Activated CD8-positive, alpha-beta memory T cell treated with anti-CD3 and anti-CD28 coated beads, Interleukin-2, amount 10 ng/mL, durations not matched to agents 7 days and 5 days (primary cell): ENCODE measurements at regions not wholly inside any gene's neighbourhood (a gene's known extent, or its start where the extent isn't known, plus 50 kb on each side); places are given as distances from the start of the nearest gene placed in this dataset.

Source experiments
- ATAC-seq: fragments of 150-1000 bp; cut with Tn5 transposase; one replicate; pipeline ENCODE4 v1.10.0; 2021; ENCODE audit warnings: moderate library complexity
- CTCF ChIA-PET: fragments of 350-600 bp; sonication (Branson Sonifier 250); formaldehyde crosslinking; loops from one replicate; lab custom pipeline; 2021; ENCODE audit warnings: antibody characterized with exemption; lab: Charles Lee
- DNase-seq: peaks from one replicate; pipeline ENCODE4 v3.0.0-alpha.2; 2020
- H3K27ac Mint-ChIP-seq: one replicate; pipeline ENCODE4 v1.8.0; 2021; ENCODE audit warnings: mild to moderate bottlenecking, mixed read lengths
- H3K27me3 Mint-ChIP-seq: one replicate; pipeline ENCODE4 v1.8.0; 2021; ENCODE audit warnings: mixed read lengths
- H3K36me3 Mint-ChIP-seq: one replicate; pipeline ENCODE4 v1.8.0; 2021; ENCODE audit warnings: mild to moderate bottlenecking, mixed read lengths
- H3K4me1 Mint-ChIP-seq: one replicate; pipeline ENCODE4 v1.8.0; 2021; ENCODE audit warnings: mixed read lengths
- H3K4me3 Mint-ChIP-seq: one replicate; pipeline ENCODE4 v1.8.0; 2021; ENCODE audit warnings: mild to moderate bottlenecking, moderate library complexity, mixed read lengths
- H3K9me3 Mint-ChIP-seq: one replicate; pipeline ENCODE4 v1.8.0; 2022; ENCODE audit warnings: low read depth, mixed read lengths

GRCh38 chr2:16315458-16315835 lies 350.2 kb downstream of the CYRIA start:
- Mint-ChIP-seq H3K4me1 (no peaks in the 10 kb centered on the region), H3K27me3 (no peaks in the 10 kb centered on the region), H3K36me3 (no peaks in the 10 kb centered on the region), H3K27ac (no peak overlapping the region), H3K9me3 (no peaks in the 10 kb centered on the region), H3K4me3 (no peak overlapping the region)
- ATAC-seq: no peak
- DNase-seq: no peak
- CTCF ChIA-PET: no interaction called here

- CTCF ChIA-PET: no interaction called here
- H3K27ac Mint-ChIP-seq: no peak overlapping the region
- no peak for ATAC-seq
- H3K36me3 Mint-ChIP-seq: no peaks in the 10 kb centered on the region
- no peaks in the 10 kb centered on the region for H3K9me3 Mint-ChIP-seq
- no peak for DNase-seq
- no peak overlapping the region for H3K4me3 Mint-ChIP-seq
- H3K27me3 Mint-ChIP-seq: no peaks in the 10 kb centered on the region
- H3K4me1 Mint-ChIP-seq: no peaks in the 10 kb centered on the region
These were observed 350.8 kb downstream of the CYRIA start for GRCh38 chr2:16314691-16315457.

GRCh38 chr2:16314001-16314400 lies 351.6 kb downstream of the CYRIA start:
- Mint-ChIP-seq H3K4me1 (no peaks in the 10 kb centered on the region), H3K36me3 (no peaks in the 10 kb centered on the region), H3K4me3 (no peak overlapping the region), H3K9me3 (no peaks in the 10 kb centered on the region), H3K27ac (no peak overlapping the region), H3K27me3 (no peaks in the 10 kb centered on the region)
- ATAC-seq (no peak), DNase-seq (no peak)
- CTCF ChIA-PET: no interaction called here

- H3K9me3 Mint-ChIP-seq: no peaks in the 10 kb centered on the region
- CTCF ChIA-PET: no interaction called here
- no peaks in the 10 kb centered on the region for H3K36me3 Mint-ChIP-seq
- no peaks in the 10 kb centered on the region for H3K27me3 Mint-ChIP-seq
- DNase-seq (no peak), ATAC-seq (no peak)
- no peak overlapping the region for H3K4me3 Mint-ChIP-seq
- no peaks in the 10 kb centered on the region for H3K4me1 Mint-ChIP-seq
- H3K27ac Mint-ChIP-seq: no peak overlapping the region
These were observed 352.2 kb downstream of the CYRIA start for GRCh38 chr2:16313235-16313975.

- H3K4me1 Mint-ChIP-seq: no peaks in the 10 kb centered on the region
- no peak overlapping the region for H3K27ac Mint-ChIP-seq
- H3K4me3 Mint-ChIP-seq: no peak overlapping the region
- no peaks in the 10 kb centered on the region for H3K27me3 Mint-ChIP-seq
- no peaks in the 10 kb centered on the region for H3K36me3 Mint-ChIP-seq
- DNase-seq (no peak), ATAC-seq (no peak)
- CTCF ChIA-PET: no interaction called here
- no peaks in the 10 kb centered on the region for H3K9me3 Mint-ChIP-seq
These were observed 352.9 kb downstream of the CYRIA start for GRCh38 chr2:16312771-16313170.

GRCh38 chr2:16311521-16312440 lies 353.9 kb downstream of the CYRIA start:
- Mint-ChIP-seq H3K9me3 (no peaks in the 10 kb centered on the region), H3K27me3 (no peaks in the 10 kb centered on the region), H3K27ac (no peak overlapping the region), H3K4me1 (no peaks in the 10 kb centered on the region), H3K4me3 (no peak overlapping the region), H3K36me3 (no peaks in the 10 kb centered on the region)
- no peak for ATAC-seq
- no peak for DNase-seq
- CTCF ChIA-PET: no interaction called here

- no peak for DNase-seq
- H3K27me3 Mint-ChIP-seq: no peaks in the 10 kb centered on the region
These were observed 356.8 kb downstream of the CYRIA start for GRCh38 chr2:16308816-16309215.

GRCh38 chr2:16304876-16305590 lies 360.6 kb downstream of the CYRIA start:
- no peaks in the 10 kb centered on the region for H3K9me3 Mint-ChIP-seq
- DNase-seq (no peak), ATAC-seq (no peak)
- H3K27me3 Mint-ChIP-seq: no peaks in the 10 kb centered on the region
- no peak overlapping the region for H3K4me3 Mint-ChIP-seq
- H3K27ac Mint-ChIP-seq: no peak overlapping the region
- CTCF ChIA-PET: no interaction called here
- H3K4me1 Mint-ChIP-seq: no peaks in the 10 kb centered on the region
- H3K36me3 Mint-ChIP-seq: no peaks in the 10 kb centered on the region

More at GRCh38 chr2:16308816-16309215, 356.8 kb downstream of the CYRIA start:
- no peak for ATAC-seq
- Mint-ChIP-seq H3K9me3 (no peaks in the 10 kb centered on the region), H3K4me1 (no peaks in the 10 kb centered on the region), H3K27ac (no peak overlapping the region), H3K36me3 (no peaks in the 10 kb centered on the region), H3K4me3 (no peak overlapping the region)
- CTCF ChIA-PET: interaction anchor here (1.3 kb wide), 1 partner anchor 27 kb away, joined by 4 read pairs; no protein-coding TSS in a partner anchor

- CTCF ChIA-PET: no interaction called here
- no peaks in the 10 kb centered on the region for H3K36me3 Mint-ChIP-seq
- DNase-seq (no peak), ATAC-seq (no peak)
- no peak overlapping the region for H3K27ac Mint-ChIP-seq
- no peaks in the 10 kb centered on the region for H3K9me3 Mint-ChIP-seq
- H3K4me3 Mint-ChIP-seq: no peak overlapping the region
- no peaks in the 10 kb centered on the region for H3K4me1 Mint-ChIP-seq
- no peaks in the 10 kb centered on the region for H3K27me3 Mint-ChIP-seq
These were observed 361.9 kb downstream of the CYRIA start for GRCh38 chr2:16303761-16304160.

GRCh38 chr2:16303273-16303577 lies 362.4 kb downstream of the CYRIA start:
- H3K36me3 Mint-ChIP-seq: no peaks in the 10 kb centered on the region
- CTCF ChIA-PET: no interaction called here
- no peak overlapping the region for H3K27ac Mint-ChIP-seq
- ATAC-seq (no peak), DNase-seq (no peak)
- H3K4me3 Mint-ChIP-seq: peak overlapping the region; percentile 5
- H3K4me1 Mint-ChIP-seq: no peaks in the 10 kb centered on the region
- H3K27me3 Mint-ChIP-seq: no peaks in the 10 kb centered on the region
- H3K9me3 Mint-ChIP-seq: no peaks in the 10 kb centered on the region

GRCh38 chr2:16302431-16303272 lies 362.3 kb downstream of the MYCN start:
- no peak for ATAC-seq
- Mint-ChIP-seq H3K4me3 (peak overlapping the region; percentile 5), H3K27me3 (no peaks in the 10 kb centered on the region), H3K27ac (no peak overlapping the region), H3K4me1 (no peaks in the 10 kb centered on the region), H3K36me3 (no peaks in the 10 kb centered on the region), H3K9me3 (no peaks in the 10 kb centered on the region)
- DNase-seq: no peak
- CTCF ChIA-PET: no interaction called here

- H3K27me3 Mint-ChIP-seq: no peaks in the 10 kb centered on the region
- H3K4me1 Mint-ChIP-seq: no peaks in the 10 kb centered on the region
- H3K4me3 Mint-ChIP-seq: no peak overlapping the region
- DNase-seq (no peak), ATAC-seq (no peak)
- no peak overlapping the region for H3K27ac Mint-ChIP-seq
- no peaks in the 10 kb centered on the region for H3K9me3 Mint-ChIP-seq
- H3K36me3 Mint-ChIP-seq: no peaks in the 10 kb centered on the region
- CTCF ChIA-PET: no interaction called here
These were observed 361.6 kb downstream of the MYCN start for GRCh38 chr2:16301961-16302360.
